ENCODE measurements at regions not wholly inside any gene's neighbourhood (a gene's known extent, or its start where the extent isn't known, plus 50 kb on each side); places are given as distances from the start of the nearest gene placed in this dataset.

DNA sequence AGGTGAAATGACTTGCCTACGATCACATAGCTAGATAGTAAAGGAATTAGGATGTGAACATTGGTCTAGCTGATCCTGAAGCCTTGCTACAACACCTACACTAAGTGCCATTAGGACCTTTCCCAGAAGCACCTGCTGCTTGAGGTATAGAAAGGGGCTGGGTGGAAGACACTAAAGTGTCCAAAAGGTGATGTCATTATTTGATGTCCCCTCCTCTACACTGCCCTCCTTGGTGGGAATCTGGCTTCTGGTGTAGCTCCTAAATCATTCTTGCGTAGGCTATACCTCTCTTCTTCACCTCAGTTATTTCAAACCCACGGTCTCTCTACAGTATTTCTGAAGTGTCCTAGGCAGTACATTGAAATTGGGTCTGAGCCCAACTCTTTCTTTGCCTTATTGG, 132.5 kb upstream of the FGGY start:
- H3K36me3 ChIP-seq (replicated peaks in 1 of 2; ENCODE audit: insufficient read depth in 1 of 2, low read depth in 2 of 2), result no peaks in the 10 kb centered on the region
- 59 to 67% methylated on average over 3 of the region's 3 CpGs for WGBS, 2 donors
- H3K4me1 ChIP-seq, result no peaks in the 10 kb centered on the region
- no peak overlapping the region for H3K4me3 ChIP-seq
- no peak for ATAC-seq
- no peaks in the 10 kb centered on the region for H3K9me3 ChIP-seq
- no peak for DNase-seq
- no peak overlapping the region for H3K27ac ChIP-seq
- intact Hi-C loops (cut with DNase I), result no loop called here
- no peaks in the 10 kb centered on the region for H3K27me3 ChIP-seq
- TF ChIP-seq, protein P1, sequence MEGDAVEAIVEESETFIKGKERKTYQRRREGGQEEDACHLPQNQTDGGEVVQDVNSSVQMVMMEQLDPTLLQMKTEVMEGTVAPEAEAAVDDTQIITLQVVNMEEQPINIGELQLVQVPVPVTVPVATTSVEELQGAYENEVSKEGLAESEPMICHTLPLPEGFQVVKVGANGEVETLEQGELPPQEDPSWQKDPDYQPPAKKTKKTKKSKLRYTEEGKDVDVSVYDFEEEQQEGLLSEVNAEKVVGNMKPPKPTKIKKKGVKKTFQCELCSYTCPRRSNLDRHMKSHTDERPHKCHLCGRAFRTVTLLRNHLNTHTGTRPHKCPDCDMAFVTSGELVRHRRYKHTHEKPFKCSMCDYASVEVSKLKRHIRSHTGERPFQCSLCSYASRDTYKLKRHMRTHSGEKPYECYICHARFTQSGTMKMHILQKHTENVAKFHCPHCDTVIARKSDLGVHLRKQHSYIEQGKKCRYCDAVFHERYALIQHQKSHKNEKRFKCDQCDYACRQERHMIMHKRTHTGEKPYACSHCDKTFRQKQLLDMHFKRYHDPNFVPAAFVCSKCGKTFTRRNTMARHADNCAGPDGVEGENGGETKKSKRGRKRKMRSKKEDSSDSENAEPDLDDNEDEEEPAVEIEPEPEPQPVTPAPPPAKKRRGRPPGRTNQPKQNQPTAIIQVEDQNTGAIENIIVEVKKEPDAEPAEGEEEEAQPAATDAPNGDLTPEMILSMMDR (IDR thresholded peaks at IDR 0.05), result no peak
- no peak for TF ChIP-seq POLR2A (IDR thresholded peaks at IDR 0.05)

DNA sequence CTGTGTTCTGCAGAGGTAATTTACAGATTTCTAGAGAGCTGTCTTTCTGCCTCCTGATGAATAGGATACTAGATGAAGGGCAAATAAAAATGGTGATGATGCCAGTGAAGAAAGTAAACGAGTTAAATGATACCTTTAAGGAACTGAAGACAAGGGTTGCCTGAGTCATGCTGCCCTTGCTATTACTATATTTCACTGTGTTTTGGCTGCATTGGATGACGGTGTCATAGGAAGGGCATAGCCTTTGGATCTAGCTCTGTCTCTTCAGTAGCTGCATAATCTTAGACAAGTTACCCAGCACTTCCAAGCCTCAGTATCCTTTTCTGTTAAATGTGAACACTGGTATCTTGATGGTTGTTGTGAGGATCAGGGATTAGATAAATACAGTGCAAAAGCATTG, 131.5 kb upstream of the FGGY start:
- no peak overlapping the region for H3K27ac ChIP-seq
- no peak for TF ChIP-seq POLR2A (IDR thresholded peaks at IDR 0.05)
- TF ChIP-seq, protein P1 (IDR thresholded peaks at IDR 0.05), result no peak
- no peaks in the 10 kb centered on the region for H3K36me3 ChIP-seq (replicated peaks in 1 of 2; ENCODE audit: insufficient read depth in 1 of 2, low read depth in 2 of 2)
- intact Hi-C loops (cut with DNase I), result no loop called here
- no peaks in the 10 kb centered on the region for H3K9me3 ChIP-seq
- no peaks in the 10 kb centered on the region for H3K27me3 ChIP-seq
- peaks cover 10% of the 10 kb centered on the region for H3K4me1 ChIP-seq
- no peak for DNase-seq
- no peak for ATAC-seq
- WGBS, 2 donors, result 22 to 26% methylated on average over 2 of the region's 2 CpGs
- H3K4me3 ChIP-seq, result no peak overlapping the region

DNA sequence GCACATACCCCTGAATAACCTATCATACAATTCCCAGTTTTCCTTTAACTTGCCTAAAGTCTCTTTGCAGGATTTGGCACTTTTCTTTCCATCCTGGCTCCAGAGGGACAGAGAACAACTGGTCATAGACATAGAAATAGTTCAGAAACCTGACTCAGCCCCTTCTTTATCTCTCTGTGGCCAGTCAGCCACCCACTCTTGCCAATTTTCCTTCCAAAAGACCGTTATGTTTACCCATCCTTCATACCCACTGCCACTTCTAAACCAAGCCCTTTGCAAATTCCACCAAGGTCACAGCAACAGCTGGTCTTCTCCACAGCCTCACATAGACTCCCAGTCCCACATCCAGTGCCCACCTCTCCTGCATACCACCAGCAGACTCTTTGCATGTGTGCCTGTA, 127.2 kb upstream of the FGGY start:
- H3K4me3 ChIP-seq, result no peak overlapping the region
- peak overlapping the region in 1 of 4 donors; percentile 33 for H3K27ac ChIP-seq
- H3K9me3 ChIP-seq, result no peaks in the 10 kb centered on the region
- ATAC-seq (no peak), DNase-seq (peak in 1 of 4 donors; percentile 13)
- 12 to 21% methylated on average over 1 of the region's 1 CpG for WGBS, 2 donors
- TF ChIP-seq POLR2A (IDR thresholded peaks at IDR 0.05), result no peak
- TF ChIP-seq, protein P1 (IDR thresholded peaks at IDR 0.05), result no peak
- peaks cover 31% of the 10 kb centered on the region for H3K4me1 ChIP-seq
- H3K36me3 ChIP-seq (replicated peaks in 1 of 2; ENCODE audit: insufficient read depth in 1 of 2, low read depth in 2 of 2), result no peaks in the 10 kb centered on the region
- no peaks in the 10 kb centered on the region for H3K27me3 ChIP-seq
- intact Hi-C loops (cut with DNase I), result no loop called here

DNA sequence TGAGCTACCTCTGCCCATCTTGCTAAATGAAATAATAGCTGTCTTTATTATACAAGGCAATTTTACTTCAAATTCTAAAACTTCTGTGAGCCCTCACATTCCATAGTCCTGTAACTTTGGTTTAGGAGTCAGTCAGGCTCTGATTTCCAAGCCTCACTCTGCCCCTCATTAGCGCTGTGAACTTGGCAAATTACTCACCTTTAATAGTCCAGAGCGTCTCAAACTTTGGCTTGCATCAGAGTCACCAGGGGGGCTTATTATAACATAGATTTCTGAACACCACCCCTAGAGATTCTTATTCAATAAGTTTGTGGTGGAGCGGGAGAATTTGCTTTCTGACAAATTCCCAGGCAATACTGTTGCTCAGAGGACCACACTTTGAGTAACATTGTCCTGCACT, 126.2 kb upstream of the FGGY start:
- DNase-seq (no peak), ATAC-seq (no peak)
- no peaks in the 10 kb centered on the region for H3K9me3 ChIP-seq
- H3K27me3 ChIP-seq, result no peaks in the 10 kb centered on the region
- 60 to 76% methylated on average over 3 of the region's 3 CpGs for WGBS, 2 donors
- TF ChIP-seq, protein P1 (IDR thresholded peaks at IDR 0.05), result no peak
- no peak for TF ChIP-seq POLR2A (IDR thresholded peaks at IDR 0.05)
- peak overlapping the region; percentile 11 to 49 (median 32) for H3K27ac ChIP-seq
- peaks cover 31% of the 10 kb centered on the region for H3K4me1 ChIP-seq
- intact Hi-C loops (cut with DNase I), result no loop called here
- no peaks in the 10 kb centered on the region for H3K36me3 ChIP-seq (replicated peaks in 1 of 2; ENCODE audit: insufficient read depth in 1 of 2, low read depth in 2 of 2)
- no peak overlapping the region for H3K4me3 ChIP-seq

DNA sequence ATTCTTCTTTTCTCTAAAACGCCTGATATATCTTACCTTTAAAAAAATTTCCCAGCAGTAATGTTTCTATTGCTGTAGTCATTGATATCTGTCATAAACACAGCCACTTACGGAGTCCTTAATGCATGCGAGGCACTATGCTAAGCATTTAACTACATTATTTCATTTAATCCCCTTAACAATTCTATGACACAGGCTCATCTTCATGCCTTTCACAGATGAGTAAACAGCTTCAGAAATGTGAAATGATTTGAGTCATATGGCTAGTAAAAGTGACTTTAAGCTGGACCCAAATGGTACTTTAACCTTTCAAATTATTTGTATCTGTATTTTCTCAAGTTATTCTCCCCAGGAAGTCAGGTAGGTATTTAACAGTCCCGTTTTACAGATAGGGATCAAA, 125.1 kb upstream of the FGGY start:
- H3K27me3 ChIP-seq, result no peaks in the 10 kb centered on the region
- peaks cover 31% of the 10 kb centered on the region for H3K4me1 ChIP-seq
- DNase-seq (no peak), ATAC-seq (no peak)
- no peak overlapping the region for H3K4me3 ChIP-seq
- H3K27ac ChIP-seq, result peak overlapping the region in 1 of 4 donors; percentile 36
- intact Hi-C loops (cut with DNase I), result no loop called here
- TF ChIP-seq, protein P1 (IDR thresholded peaks at IDR 0.05), result no peak
- TF ChIP-seq POLR2A (IDR thresholded peaks at IDR 0.05), result no peak
- no peaks in the 10 kb centered on the region for H3K9me3 ChIP-seq
- H3K36me3 ChIP-seq (replicated peaks in 1 of 2; ENCODE audit: insufficient read depth in 1 of 2, low read depth in 2 of 2), result no peaks in the 10 kb centered on the region
- 60 to 63% methylated on average over 4 of the region's 4 CpGs for WGBS, 2 donors
